Head of caudate nucleus (tissue), 42 donors: ENCODE measurements at regions not wholly inside any gene's neighbourhood (a gene's known extent, or its start where the extent isn't known, plus 50 kb on each side); places are given as distances from the start of the nearest gene placed in this dataset.

Experiments
- DNase-seq, 42 donors: peaks; one replicate each; pipeline versions ENCODE4 v3.0.0 to v3.0.0-alpha.2; 2020 to 2021; ENCODE audit warnings: mixed read lengths in 7 of 42
- intact Hi-C: fragments of 100-400 bp; cut with DNase I; formaldehyde crosslinking; loops from one replicate; pipeline ENCODE4 v1.15.0; 2022

DNA sequence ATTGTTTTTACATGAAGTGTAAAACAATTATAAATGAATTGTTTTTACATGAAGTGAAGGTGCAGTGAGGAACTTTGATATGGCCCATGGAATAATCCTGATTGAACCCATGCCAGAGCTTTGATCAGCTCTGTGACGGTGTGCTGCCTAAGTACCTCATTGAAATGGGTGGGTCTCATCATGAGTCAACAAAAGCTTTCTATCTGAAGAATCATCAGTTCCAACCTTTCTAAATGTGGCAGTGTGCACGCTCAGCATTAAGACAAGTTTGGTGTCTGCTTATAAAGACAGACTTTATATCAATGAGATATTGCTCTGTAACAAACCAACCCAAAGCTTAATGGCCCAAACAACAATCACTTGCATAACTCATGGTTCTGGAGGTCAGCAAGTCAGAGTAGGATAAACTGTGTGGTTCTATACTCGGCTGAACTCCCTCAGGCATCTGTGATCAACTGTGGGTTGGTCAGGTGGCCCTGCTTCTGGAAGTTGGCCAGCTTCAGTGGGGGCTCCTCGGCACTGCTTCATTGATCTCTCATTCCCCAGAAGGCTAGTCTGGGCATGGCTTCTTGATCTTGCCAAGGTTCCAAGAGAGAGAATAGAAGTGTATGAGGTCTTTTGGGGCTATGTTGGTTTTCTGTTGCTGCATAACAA, 258.0 kb downstream of the LTN1 start:
- DNase-seq = no peak
- intact Hi-C loops = no loop called here

DNA sequence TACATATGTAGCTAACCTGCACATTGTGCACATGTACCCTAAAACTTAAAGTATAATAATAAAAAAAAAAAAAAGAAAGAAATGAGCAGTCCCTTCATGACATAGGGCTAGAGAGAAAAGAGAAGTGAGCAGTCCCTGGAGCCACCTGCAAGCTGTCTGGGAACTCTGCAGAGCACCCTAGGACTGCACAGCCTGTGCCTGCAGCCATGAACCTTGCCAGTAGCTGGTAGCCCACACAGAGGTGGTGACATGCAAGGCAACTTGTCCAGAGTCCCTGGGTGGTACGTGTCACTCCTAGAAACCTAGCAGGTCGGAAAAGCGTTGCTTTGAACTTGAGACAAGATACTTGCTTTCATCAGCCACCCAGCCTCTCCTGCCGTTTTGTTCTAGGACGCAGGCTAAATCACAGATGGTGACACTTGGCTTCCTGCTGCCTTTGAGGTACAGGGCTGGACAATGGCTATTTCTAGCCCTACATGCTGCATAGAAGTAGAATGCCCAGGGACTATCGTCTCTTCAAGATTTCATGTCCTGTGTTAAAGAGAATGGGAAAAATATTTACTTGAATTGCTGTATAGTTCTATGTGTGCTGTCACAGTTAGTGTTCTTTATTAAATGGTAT, 260.9 kb downstream of the LTN1 start:
- intact Hi-C loops = no loop called here
- DNase-seq = no peak

DNA sequence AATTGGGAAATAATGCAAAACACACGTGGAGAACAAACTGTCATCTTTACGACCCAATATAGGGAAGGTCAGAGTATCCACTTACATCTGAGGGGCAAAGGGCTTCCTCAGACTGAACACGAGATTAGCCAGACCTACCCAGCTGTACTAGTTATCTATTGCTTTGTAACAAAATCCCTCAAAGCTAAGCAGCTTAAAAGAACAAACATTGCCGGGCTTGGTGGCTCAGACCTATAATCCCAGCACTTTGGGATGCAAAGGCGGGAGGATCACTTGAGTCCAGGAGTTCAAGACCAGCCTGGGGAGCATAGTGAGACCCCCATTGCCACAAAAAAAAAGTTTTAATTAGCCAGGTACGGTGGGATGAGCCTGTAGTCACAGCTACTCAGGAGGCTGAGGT, 262.8 kb downstream of the LTN1 start:
- intact Hi-C loops = no loop called here
- DNase-seq = no peak

DNA sequence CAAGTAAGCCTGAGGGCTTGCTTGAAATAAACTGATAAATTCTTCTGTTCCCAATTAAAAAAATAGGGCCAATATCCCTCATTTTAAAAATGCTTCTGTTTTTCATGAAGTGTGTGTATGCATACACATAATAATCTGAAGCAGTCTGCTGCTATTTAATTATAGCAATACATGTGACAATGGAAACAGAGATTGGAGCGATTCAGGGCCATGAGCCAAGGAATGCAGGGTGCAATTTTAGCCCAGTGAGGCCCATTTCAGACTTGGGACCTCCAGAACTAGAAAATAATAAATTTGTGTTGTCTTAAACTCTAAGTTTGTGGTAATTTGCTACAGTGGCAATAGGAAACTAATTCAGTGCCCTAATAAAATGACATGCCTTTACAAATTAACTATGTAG, 264.9 kb downstream of the LTN1 start:
- intact Hi-C loops = no loop called here

DNA sequence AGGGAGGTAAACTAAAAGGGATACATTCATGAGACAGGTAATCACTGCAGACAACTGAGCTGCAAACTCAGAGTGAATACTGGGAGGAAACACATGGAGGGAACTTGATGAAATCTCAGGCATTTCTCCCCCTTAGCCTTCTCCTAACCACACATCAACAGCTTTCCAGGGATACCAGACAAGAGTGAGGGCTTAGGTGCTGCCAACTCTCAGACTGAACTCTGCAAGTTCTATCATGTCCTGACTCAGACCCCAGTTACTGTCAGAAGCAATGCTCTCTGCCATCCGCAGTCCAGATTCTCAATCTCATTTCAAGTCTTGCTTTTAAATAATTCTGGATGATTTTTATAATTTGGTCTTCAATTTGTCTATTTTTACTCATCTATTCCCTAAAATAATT, 267.3 kb downstream of the LTN1 start:
- intact Hi-C loops = no loop called here
- no peak for DNase-seq

More for the DNA sequence above, 264.9 kb downstream of the LTN1 start:
- no peak for DNase-seq

DNA sequence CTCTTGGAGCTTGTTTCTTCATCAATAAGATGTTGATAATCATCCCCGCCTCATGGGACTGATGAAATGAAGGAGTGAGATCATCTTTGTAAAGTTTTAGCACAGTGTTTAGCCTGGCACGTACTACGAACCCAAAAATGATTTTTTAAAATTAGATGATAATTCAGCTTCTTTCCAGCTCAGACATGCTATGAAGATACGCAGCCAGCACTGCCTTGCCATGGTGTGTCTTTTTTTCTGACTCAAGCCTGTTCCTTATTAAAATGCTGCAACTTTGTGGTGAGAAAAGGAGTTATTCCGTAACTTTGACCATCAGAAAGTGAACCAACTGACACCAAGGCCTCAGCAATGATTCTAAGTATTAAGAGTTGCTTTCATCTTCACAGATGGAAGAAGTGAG, 269.0 kb downstream of the LTN1 start:
- DNase-seq = no peak
- intact Hi-C loops = no loop called here

DNA sequence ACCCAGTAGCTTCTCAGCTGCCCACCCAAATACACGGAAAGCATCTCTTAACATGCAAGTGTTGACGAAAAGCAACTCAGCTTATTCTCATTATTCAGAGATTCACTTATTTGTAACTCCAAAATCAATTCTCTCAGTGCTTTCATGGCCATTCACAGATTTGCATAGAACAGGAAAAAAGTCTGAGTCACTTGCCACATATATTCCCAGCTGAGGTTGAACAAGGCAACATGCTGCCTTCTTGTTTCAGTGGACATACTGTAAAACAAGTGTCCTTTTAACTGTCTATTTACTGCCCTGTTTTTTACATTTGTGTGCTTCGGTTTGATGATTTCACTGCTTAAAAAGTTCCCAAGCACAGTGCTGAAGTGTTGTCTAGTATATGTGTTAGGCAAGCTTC, 273.0 kb downstream of the LTN1 start:
- no peak for DNase-seq
- intact Hi-C loops = no loop called here

DNA sequence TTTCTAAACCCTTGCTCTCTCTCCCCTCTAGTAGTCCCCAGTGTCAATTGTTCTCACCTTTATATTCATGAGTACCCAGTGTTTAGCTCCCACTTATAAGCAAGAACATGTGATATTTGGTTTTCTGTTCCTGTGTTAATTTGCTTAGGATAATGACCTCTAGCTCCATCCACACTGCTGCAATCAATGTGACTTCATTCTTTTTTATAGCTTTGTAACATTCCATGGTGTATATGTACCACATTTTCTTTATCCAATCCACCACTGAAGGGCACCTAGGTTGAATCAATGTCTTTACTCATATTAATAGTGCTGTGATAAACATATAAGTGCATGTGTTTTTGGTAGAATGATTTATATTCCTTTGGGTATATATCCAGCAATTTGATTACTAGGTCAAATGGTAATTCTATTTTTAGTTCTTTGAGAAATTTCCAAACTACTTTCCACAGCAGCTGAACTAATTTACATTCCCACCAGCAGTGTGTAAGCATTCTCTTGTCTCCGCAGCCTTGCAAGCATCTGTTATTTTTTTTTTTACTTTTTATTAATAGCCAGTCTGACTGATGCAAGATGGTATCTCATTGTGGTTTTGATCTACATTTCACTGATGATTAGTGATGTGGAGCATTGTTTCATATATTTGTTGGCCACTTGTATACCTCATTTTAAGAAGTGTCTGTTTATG, 277.8 kb downstream of the LTN1 start:
- DNase-seq = no peak
- intact Hi-C loops = no loop called here

DNA sequence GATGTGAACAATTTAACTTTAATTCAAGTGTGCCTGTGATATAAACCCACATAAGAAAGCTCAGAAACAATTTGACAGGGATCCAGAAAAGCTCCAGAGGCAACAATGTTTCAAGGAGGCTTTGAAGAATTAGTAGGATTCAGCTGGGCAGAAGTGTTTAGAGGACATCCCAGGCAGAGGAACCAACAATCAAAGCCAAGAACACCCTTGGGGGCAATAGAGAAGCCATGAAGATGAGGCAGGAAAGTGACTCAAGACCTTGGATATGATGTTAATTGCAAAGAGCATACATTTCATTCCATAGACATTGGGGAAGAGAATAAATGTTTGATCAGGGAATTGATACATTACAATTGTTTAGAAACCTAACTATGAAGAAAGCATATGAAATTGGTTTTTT, 280.3 kb downstream of the LTN1 start:
- no peak for DNase-seq
- intact Hi-C loops = no loop called here

DNA sequence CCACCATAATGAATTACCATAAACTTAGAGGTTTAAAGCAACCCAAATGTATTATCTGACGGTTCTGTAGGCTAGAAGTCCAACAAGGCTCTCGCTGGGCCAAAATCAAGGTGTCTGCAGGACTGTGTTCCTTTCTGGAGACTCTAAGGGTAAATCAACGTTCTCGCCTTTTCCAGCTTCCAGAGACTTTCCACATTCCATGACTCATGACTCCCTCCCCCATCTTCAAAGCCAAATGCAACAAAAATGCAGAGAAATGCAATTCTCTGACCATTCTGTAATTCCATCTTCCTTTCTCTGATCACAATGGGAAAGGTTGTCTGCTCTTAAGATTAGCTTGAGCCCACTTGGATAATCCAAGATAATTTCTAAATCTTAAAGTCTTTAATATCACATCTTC, 287.1 kb downstream of the LTN1 start:
- intact Hi-C loops = no loop called here
- DNase-seq = no peak

DNA sequence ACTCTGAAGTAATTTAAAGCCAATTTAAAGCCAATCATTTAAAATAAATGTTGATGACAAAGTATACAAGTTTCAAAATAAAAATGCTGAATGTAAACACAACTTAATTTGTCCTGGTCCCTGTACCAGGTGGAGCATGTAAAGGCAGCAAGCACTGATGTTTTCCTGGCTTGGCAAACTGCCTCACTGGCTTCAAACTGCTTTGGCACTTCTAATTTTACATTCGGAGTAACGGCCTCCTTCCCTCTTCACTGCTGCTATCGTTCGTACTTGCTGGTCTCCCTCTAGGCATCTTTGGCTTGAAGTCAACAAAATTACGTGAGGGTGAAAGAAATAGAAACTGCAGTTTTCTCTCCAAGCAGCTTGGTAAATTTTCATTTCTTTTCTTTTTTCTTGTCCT, 287.9 kb downstream of the LTN1 start:
- DNase-seq = no peak

DNA sequence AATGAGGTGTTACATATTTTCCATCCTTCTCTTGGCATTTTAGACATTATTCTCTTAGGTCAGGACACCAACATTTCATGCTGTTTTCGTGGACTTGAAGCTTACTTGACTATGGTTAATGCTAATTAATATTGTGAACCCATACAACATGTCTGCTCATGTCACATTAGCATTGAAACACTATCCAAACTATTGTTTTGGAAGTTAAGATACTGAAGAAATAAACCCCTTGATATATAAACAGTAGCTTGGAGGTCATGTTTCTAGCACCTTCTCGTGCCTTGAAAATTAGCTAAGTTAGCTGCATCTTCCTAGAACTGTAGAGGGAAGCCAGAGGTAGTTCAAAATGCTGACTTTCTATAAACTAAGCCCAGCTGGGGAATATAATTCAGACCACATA, 288.8 kb downstream of the LTN1 start:
- no peak for DNase-seq
- intact Hi-C loops = no loop called here

More for the DNA sequence above, 287.9 kb downstream of the LTN1 start:
- intact Hi-C loops = no loop called here

DNA sequence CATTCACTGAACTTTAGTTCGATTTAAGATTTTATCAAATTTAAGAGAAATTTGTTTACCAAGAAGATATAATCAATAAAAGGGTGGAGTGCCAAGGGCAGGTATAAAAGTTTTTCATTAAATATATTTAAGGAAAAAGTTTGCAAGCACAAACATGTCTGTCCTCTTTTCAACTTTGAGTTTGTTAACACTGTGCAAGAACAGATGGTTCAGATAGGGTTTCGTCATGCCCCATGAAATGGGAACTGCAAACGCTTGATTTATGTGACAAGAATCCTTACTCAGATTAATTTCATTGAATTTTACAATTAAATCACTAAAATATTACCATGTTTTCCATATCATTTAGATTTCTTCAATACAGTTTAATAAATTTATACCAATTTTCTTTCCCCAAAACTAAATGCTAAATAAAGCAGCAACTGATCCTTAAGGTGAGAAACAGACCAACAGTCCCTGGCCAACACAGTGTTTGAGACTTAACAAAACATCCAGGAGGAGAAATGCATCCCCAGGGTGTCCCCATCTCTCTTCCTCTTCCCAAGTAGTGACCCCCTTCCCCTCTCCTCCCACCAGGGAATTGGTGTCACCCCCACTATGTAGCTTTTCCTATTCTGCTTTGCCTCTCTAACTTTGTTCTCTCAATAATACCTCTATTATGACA, 292.9 kb downstream of the LTN1 start:
- intact Hi-C loops = no loop called here
- no peak for DNase-seq

DNA sequence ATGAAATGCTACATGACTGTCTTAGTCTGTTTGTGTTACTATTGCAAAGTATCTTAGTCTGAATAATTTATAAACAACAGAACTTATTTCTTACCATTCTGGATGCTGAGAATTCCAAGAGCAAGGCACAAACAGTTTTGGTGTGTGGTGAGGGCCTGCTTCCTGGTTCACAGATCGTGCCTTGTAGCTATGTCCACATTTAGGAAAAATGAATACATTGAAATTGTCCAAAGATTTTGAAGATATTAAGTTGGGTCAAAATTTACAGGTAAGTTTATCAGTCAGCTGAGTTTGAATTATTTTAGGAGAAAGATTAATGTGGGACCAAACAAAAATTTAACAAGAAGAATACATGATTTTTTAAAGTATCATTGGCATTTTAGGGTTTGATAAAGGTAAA, 293.5 kb downstream of the LTN1 start:
- intact Hi-C loops = no loop called here
- no peak for DNase-seq

DNA sequence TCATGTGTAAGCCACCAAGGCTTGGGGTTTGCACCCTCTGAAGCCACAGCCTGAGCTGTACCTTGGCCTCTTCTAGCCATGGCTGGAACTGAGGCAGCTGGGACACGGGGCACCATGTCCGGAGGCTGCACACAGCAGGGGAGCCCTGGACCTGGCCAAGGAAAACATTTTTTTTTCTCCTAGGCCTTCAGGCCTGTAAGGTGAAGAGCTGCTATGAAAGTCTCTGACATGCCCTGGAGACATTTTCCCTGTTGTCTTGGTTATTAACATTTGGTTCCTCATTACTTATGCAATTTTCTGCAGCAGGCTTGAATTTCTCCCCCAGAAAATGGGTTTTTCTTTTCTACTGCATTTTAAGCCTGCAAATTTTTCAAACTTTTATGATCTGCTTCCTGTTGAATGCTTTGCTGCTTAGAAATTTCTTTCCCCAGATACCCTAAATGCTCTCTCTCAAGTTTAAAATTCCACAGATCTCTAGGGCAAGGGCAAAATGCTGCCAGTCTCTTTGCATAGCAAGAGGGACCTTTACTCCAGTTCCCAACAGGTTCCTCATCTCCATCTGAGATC, 295.8 kb downstream of the LTN1 start:
- no peak for DNase-seq
- intact Hi-C loops = no loop called here

DNA sequence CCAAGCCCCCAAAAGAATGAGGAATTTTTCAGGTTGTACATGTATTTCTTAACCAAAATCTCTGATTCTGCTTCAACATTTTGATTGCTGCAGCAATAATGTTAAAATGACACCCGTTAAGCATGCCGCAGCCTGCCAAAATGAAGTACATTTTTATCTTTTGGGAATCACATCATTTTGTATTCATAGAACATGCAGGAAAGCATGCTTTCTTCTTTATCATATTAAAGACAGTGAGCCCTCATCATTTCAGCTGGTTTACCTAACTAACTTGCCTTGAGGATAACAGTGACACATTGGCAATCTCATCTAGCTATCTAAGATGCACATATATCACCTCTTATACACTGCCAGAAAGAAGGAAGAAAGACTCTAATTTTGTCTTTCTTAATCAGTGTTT, 299.2 kb downstream of the LTN1 start:
- DNase-seq = no peak
- intact Hi-C loops = no loop called here

DNA sequence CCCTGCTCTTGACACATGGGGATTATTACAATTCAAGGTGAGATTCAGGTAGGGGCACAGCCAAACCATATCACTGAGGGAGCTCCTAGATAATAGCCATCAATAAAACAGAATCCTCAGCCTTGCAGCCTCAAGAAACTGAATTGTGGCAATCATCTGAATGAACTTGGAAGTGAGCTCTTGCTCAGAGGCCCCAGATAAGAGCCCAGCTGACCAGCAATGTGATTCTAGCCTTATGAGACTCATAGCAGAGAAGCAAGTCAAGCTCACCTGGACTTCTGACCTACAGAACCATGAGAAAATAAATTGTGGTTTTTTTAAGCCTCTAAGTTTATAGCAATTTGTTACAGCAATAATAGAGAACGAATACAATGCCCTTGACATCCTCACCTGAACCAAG, 302.5 kb downstream of the LTN1 start:
- DNase-seq = no peak
- intact Hi-C loops = no loop called here

DNA sequence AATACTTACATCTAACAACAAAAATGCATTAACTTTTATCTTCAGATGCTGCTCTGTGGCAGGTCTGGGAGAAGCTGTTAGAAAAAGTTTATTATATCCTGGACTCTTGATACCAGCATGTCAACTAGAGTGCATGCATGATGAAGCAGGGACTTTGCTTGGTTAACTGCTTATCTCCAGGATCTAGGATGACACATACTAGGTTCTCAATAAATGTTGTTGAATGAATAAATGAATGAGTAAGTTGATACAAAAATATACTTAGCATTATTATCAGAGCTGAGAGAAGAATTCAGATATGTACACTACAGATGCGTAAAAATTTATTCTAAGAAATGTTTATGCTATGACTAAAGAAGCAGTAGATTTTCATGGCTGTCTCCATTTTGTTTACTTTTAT, 304.3 kb downstream of the LTN1 start:
- DNase-seq = no peak
- intact Hi-C loops = no loop called here

DNA sequence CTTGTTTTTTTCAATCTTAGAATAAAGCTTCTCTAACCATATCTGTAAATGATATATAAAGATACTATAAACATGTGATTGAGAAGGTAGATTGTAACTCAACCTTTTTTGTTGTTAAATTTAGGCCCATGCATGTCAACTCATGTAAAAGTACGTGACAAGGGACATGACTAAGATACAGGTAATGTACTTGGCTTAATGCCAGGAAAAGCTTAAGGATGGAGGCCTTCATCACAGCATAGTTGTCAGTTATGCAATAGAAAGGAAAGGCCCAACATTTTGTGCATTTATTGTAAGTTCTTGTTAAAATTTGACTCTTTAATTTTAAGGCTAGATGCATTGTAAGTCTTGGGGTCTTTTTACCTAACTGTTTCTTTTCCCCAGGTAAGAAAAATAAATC, 305.1 kb downstream of the LTN1 start:
- no peak for DNase-seq
- intact Hi-C loops = no loop called here
